ENCODE measurements at regions not wholly inside any gene's neighbourhood (a gene's known extent, or its start where the extent isn't known, plus 50 kb on each side); places are given as distances from the start of the nearest gene placed in this dataset.

- TF ChIP-seq CTCF (IDR thresholded peaks at IDR 0.05) (no peak), POLR2AphosphoS5 (IDR thresholded peaks at IDR 0.05) (no peak), POLR2A (IDR thresholded peaks at IDR 0.05) (no peak)
These were observed 286.2 kb upstream of the VRK2 start for GRCh38 chr2:57760381-57760801.
